ENCODE measurements at regions not wholly inside any gene's neighbourhood (a gene's known extent, or its start where the extent isn't known, plus 50 kb on each side); places are given as distances from the start of the nearest gene placed in this dataset.

DNA sequence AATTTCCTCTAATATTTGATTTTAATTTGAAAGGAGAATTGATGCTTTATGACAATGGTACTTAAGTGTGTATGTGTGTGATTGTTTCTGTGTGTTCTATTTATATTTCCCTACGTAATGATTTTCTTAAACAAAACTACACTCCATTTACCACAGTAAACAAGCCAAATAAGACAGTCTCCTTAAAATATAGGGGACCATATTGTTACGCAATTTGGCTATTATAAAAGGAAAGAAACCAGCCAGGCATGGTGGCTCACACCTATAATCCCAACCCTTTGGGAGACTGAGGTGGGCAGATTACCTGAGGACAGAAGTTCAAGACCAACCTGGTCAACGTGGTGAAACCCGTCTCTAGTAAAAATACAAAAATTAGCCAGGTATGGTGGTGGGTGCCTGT, 1134.1 kb downstream of the CDH8 start:
- no peak overlapping the region for H3K27ac Mint-ChIP-seq
- no peaks in the 10 kb centered on the region for H3K36me3 Mint-ChIP-seq
- TF ChIP-seq, protein P1, sequence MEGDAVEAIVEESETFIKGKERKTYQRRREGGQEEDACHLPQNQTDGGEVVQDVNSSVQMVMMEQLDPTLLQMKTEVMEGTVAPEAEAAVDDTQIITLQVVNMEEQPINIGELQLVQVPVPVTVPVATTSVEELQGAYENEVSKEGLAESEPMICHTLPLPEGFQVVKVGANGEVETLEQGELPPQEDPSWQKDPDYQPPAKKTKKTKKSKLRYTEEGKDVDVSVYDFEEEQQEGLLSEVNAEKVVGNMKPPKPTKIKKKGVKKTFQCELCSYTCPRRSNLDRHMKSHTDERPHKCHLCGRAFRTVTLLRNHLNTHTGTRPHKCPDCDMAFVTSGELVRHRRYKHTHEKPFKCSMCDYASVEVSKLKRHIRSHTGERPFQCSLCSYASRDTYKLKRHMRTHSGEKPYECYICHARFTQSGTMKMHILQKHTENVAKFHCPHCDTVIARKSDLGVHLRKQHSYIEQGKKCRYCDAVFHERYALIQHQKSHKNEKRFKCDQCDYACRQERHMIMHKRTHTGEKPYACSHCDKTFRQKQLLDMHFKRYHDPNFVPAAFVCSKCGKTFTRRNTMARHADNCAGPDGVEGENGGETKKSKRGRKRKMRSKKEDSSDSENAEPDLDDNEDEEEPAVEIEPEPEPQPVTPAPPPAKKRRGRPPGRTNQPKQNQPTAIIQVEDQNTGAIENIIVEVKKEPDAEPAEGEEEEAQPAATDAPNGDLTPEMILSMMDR (IDR thresholded peaks at IDR 0.05; ENCODE audit: unreplicated experiment): no peak
- no peaks in the 10 kb centered on the region for H3K4me1 Mint-ChIP-seq
- H3K27me3 Mint-ChIP-seq (ENCODE audit: low read depth): no peaks in the 10 kb centered on the region
- H3K9me3 Mint-ChIP-seq: no peaks in the 10 kb centered on the region
- DNase-seq (ENCODE audit: low spot score in 2 of 2, unreplicated experiment in 2 of 2): no peak
- H3K4me3 Mint-ChIP-seq: no peak overlapping the region

GRCh38 chr16:60882816-60883215, 1153.4 kb downstream of the CDH8 start:
- no peaks in the 10 kb centered on the region for H3K36me3 Mint-ChIP-seq
- H3K4me1 Mint-ChIP-seq: no peaks in the 10 kb centered on the region
- no peak for DNase-seq (ENCODE audit: low spot score in 2 of 2, unreplicated experiment in 2 of 2)
- H3K9me3 Mint-ChIP-seq: peaks cover 11% of the 10 kb centered on the region
- H3K4me3 Mint-ChIP-seq: no peak overlapping the region
- no peak overlapping the region for H3K27ac Mint-ChIP-seq
- no peaks in the 10 kb centered on the region for H3K27me3 Mint-ChIP-seq (ENCODE audit: low read depth)
- TF ChIP-seq, protein P1 (IDR thresholded peaks at IDR 0.05; ENCODE audit: unreplicated experiment): no peak

DNA sequence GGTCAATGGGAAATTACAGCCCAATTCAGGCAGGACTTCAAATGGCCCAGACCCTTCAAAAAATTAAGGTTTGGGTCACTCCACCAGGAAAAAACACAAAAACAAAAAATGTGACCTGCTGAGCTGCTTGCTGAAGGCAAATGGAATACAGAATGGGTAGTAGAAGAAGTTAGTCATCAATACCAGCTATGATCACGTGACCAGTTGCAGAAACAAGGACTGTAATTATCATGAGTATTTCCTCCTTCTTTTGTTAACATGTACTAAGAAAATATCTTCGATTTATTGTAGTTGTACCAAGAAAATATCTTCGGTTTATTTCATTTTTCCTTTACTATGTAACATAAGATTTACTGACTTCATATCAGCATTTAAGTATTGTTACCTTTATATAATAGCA, 1183.6 kb downstream of the CDH8 start:
- no peak for DNase-seq (ENCODE audit: low spot score in 2 of 2, unreplicated experiment in 2 of 2)
- Mint-ChIP-seq H3K36me3 (no peaks in the 10 kb centered on the region), H3K9me3 (peaks cover 13% of the 10 kb centered on the region), H3K27me3 (ENCODE audit: low read depth) (peaks cover 2% of the 10 kb centered on the region), H3K4me1 (no peaks in the 10 kb centered on the region), H3K4me3 (no peak overlapping the region), H3K27ac (no peak overlapping the region)
- TF ChIP-seq, protein P1 (IDR thresholded peaks at IDR 0.05; ENCODE audit: unreplicated experiment): no peak

- Mint-ChIP-seq H3K27me3 (ENCODE audit: low read depth) (no peaks in the 10 kb centered on the region), H3K27ac (peak overlapping the region; percentile 37), H3K4me3 (no peak overlapping the region), H3K36me3 (no peaks in the 10 kb centered on the region), H3K4me1 (peaks cover 6% of the 10 kb centered on the region), H3K9me3 (no peaks in the 10 kb centered on the region)
- no peak for DNase-seq (ENCODE audit: low spot score in 2 of 2, unreplicated experiment in 2 of 2)
- TF ChIP-seq, protein P1 (IDR thresholded peaks at IDR 0.05; ENCODE audit: unreplicated experiment): no peak
Observed at GRCh38 chr16:60821661-60822060, 1214.6 kb downstream of the CDH8 start.

DNA sequence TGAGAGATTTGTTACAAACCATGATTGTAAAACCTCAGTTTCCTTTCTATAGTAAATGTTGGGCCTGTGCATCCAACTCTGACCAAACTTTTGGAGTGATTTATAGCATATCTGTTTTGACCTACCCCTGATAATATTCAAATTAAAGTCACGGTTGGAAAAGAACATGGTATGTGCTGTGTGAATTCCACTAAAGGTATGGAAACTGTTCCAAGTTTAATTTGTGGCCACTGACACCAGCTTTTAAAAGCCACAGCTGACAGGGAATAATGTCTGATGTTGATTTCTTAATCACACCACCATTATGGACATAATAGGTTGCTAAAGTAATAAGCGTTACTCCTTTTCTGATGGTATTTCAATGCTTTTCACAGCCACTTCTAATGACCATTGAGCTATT, 1215.9 kb downstream of the CDH8 start:
- no peak for DNase-seq (ENCODE audit: low spot score in 2 of 2, unreplicated experiment in 2 of 2)
- no peak overlapping the region for H3K4me3 Mint-ChIP-seq
- H3K36me3 Mint-ChIP-seq: no peaks in the 10 kb centered on the region
- H3K9me3 Mint-ChIP-seq: no peaks in the 10 kb centered on the region
- peaks cover 6% of the 10 kb centered on the region for H3K4me1 Mint-ChIP-seq
- TF ChIP-seq, protein P1 (IDR thresholded peaks at IDR 0.05; ENCODE audit: unreplicated experiment): no peak
- H3K27ac Mint-ChIP-seq: no peak overlapping the region
- no peaks in the 10 kb centered on the region for H3K27me3 Mint-ChIP-seq (ENCODE audit: low read depth)

GRCh38 chr16:60818465-60818864, 1217.8 kb downstream of the CDH8 start:
- Mint-ChIP-seq H3K27ac (no peak overlapping the region), H3K9me3 (no peaks in the 10 kb centered on the region), H3K4me1 (peaks cover 6% of the 10 kb centered on the region), H3K27me3 (ENCODE audit: low read depth) (no peaks in the 10 kb centered on the region), H3K36me3 (no peaks in the 10 kb centered on the region), H3K4me3 (no peak overlapping the region)
- DNase-seq (ENCODE audit: low spot score in 2 of 2, unreplicated experiment in 2 of 2): no peak
- TF ChIP-seq, protein P1 (IDR thresholded peaks at IDR 0.05; ENCODE audit: unreplicated experiment): no peak
